Suprapubic skin (tissue), 4 donors: ENCODE measurements at regions not wholly inside any gene's neighbourhood (a gene's known extent, or its start where the extent isn't known, plus 50 kb on each side); places are given as distances from the start of the nearest gene placed in this dataset.

Experiments
- DNase-seq, 2 donors: peaks; one replicate each; pipeline ENCODE4 v3.0.0-alpha.2; 2019; ENCODE audit warnings: low spot score in 2 of 2
- H3K27ac ChIP-seq: fragments of 200-600 bp; sonication (generic); one replicate; pipeline ENCODE4 v1.5.1; 2019
- H3K27me3 ChIP-seq: fragments of 200-600 bp; sonication (generic); one replicate; pipeline ENCODE4 v1.5.1; 2019
- H3K36me3 ChIP-seq: fragments of 200-600 bp; sonication (generic); one replicate; pipeline ENCODE4 v1.5.1; 2019
- H3K4me1 ChIP-seq: fragments of 200-600 bp; sonication (generic); one replicate; pipeline ENCODE4 v1.5.1; 2019
- H3K4me3 ChIP-seq: fragments of 200-600 bp; sonication (generic); one replicate; pipeline ENCODE4 v1.5.1; 2019; ENCODE audit warnings: mild to moderate bottlenecking
- H3K9me3 ChIP-seq: fragments of 200-600 bp; sonication (generic); one replicate; pipeline ENCODE4 v1.5.1; 2019
- EP300 ChIP-seq: sonication (generic); formaldehyde crosslinking; IDR thresholded peaks from one replicate; pipeline ENCODE4 v1.6.1; 2017; ENCODE audit warnings: antibody characterized with exemption
- POLR2A ChIP-seq, 2 donors: fragments of 450-650 bp; IDR thresholded peaks; one replicate each; pipeline ENCODE4 v1.6.1; 2017; ENCODE audit warnings: antibody characterized with exemption in 2 of 2, mild to moderate bottlenecking in 2 of 2, moderate library complexity in 2 of 2
- POLR2AphosphoS5 ChIP-seq, 3 donors: sonication (generic); formaldehyde crosslinking; IDR thresholded peaks; one replicate each; pipeline ENCODE4 v1.6.1; 2017; ENCODE audit warnings: antibody characterized with exemption in 3 of 3
- WGBS: methylation state at CpG from one replicate; pipeline ENCODE4 v1.1.5; 2018; 5-methylcytosine and 5-hydroxymethylcytosine counted together
- TF ChIP-seq, protein P1 (sequence below), 2 donors: fragments of 200-600 bp in 1 of 2; fragments of 450-650 bp in 1 of 2; sonication (generic) in 1 of 2; IDR thresholded peaks; one replicate each; pipeline ENCODE4 v1.5.1; 2016 to 2019; ENCODE audit warnings: antibody characterized with exemption in 2 of 2, mild to moderate bottlenecking in 1 of 2, moderate library complexity in 1 of 2

DNA sequence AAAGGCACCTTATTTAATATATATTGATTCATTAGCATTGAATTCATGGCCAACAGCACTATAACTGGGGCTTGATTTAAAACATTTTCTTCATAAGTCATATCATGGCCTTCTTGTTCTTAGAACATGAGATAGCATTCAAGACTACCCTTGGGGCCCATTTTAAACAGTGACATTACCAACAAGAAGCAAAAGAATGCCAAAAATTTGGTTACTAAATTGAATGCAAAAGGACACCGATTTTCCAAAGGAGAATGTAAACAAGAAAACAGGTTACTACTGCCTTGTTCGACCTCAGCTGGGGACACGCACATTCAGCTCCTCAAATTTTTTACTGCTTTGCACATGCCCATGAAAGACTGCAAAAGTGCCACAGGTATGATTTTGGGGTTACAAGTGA lies 219.4 kb upstream of the TLE4 start:
- no peak for DNase-seq
- no peaks in the 10 kb centered on the region for H3K4me1 ChIP-seq
- no peak overlapping the region for H3K27ac ChIP-seq
- no peaks in the 10 kb centered on the region for H3K27me3 ChIP-seq
- no peaks in the 10 kb centered on the region for H3K36me3 ChIP-seq
- H3K4me3 ChIP-seq = no peak overlapping the region
- H3K9me3 ChIP-seq = no peaks in the 10 kb centered on the region
- TF ChIP-seq, protein P1, sequence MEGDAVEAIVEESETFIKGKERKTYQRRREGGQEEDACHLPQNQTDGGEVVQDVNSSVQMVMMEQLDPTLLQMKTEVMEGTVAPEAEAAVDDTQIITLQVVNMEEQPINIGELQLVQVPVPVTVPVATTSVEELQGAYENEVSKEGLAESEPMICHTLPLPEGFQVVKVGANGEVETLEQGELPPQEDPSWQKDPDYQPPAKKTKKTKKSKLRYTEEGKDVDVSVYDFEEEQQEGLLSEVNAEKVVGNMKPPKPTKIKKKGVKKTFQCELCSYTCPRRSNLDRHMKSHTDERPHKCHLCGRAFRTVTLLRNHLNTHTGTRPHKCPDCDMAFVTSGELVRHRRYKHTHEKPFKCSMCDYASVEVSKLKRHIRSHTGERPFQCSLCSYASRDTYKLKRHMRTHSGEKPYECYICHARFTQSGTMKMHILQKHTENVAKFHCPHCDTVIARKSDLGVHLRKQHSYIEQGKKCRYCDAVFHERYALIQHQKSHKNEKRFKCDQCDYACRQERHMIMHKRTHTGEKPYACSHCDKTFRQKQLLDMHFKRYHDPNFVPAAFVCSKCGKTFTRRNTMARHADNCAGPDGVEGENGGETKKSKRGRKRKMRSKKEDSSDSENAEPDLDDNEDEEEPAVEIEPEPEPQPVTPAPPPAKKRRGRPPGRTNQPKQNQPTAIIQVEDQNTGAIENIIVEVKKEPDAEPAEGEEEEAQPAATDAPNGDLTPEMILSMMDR (IDR thresholded peaks at IDR 0.05) = no peak
- no peak for TF ChIP-seq EP300
- 74% methylated on average over 3 of the region's 3 CpGs for WGBS

DNA sequence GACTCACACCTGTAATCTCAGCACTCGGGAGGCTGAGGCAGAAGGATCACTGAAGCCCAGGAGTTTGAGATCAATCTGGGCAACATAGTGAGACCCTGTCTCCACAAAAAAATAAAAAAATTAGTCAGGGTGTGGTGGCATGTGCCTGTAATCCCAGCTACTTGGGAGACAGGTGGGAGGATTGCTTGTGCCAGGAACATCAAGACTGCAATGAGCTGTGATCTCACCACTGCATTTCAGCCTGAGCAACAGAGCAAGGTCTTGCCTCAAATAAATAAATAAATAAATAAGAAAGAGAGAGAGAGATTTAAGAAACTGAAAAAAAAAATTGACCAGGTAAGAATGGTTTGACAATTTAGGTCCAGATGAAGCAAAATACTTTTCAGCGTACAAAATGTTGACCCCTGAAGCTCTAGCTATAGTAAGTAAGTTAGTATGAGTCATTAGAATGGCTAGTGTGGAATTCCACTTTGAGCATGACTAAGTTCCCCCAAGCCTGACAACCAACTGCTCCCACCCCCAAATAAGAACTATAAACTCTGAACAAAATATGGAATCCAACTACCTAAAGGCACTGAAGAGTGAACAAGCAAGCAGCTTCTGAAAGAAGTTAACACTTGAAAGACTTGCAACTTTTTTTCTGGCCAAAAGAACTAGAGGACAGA lies 217.8 kb upstream of the TLE4 start:
- Histone ChIP-seq H3K36me3 (no peaks in the 10 kb centered on the region), H3K9me3 (no peaks in the 10 kb centered on the region), H3K27me3 (no peaks in the 10 kb centered on the region), H3K27ac (no peak overlapping the region), H3K4me1 (no peaks in the 10 kb centered on the region), H3K4me3 (no peak overlapping the region)
- no peak for DNase-seq
- 83% methylated on average over 2 of the region's 2 CpGs for WGBS
- TF ChIP-seq POLR2AphosphoS5 (IDR thresholded peaks at IDR 0.05) (no peak), EP300 (no peak), POLR2A (IDR thresholded peaks at IDR 0.05) (no peak)
- TF ChIP-seq, protein P1 (IDR thresholded peaks at IDR 0.05) = no peak

DNA sequence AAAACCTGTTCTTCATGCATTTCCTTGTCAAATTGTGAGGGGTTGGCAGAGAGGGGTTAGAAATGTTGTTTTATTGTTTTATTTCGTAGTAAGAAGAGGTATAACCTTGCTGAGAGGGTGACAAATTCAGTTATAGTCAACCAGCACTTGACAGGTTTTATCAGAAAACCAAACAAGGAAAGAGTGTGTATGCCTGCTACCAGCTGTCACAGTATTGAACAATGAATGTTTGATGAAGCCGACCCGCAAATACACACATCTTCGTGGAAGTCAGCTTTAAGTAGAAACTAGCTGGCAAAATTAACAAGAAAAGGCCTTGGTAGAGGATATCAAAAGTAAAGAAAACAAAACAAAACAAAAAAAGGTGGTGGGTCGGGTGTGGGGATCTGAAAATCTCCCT lies 214.6 kb upstream of the TLE4 start:
- no peaks in the 10 kb centered on the region for H3K9me3 ChIP-seq
- no peak for TF ChIP-seq EP300
- H3K27ac ChIP-seq = no peak overlapping the region
- H3K4me1 ChIP-seq = no peaks in the 10 kb centered on the region
- no peaks in the 10 kb centered on the region for H3K36me3 ChIP-seq
- no peak overlapping the region for H3K4me3 ChIP-seq
- 88% methylated on average over 5 of the region's 5 CpGs for WGBS
- DNase-seq = no peak
- no peaks in the 10 kb centered on the region for H3K27me3 ChIP-seq

DNA sequence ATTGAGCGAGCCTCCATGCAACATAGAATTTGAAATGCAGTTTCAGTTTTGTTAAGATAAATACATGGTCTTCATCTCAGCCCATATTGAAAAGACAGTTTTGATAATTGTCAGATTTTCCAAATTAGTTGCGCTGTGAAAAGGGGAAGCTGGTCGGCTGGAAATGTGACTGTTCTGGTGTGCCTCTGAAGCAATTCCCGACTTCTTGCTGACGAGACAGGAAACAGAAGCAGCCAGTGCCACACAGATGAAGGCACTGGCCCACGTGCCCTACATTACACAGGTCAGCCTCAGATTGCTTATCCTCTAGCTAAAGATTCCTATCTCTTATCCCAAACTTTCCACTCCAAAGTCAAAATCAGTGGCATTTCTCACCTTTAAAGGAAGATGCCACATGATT lies 214.1 kb upstream of the TLE4 start:
- Histone ChIP-seq H3K27ac (no peak overlapping the region), H3K4me3 (no peak overlapping the region), H3K36me3 (no peaks in the 10 kb centered on the region), H3K9me3 (no peaks in the 10 kb centered on the region), H3K4me1 (no peaks in the 10 kb centered on the region), H3K27me3 (no peaks in the 10 kb centered on the region)
- WGBS = 71% methylated on average over 6 of the region's 6 CpGs
- TF ChIP-seq POLR2A (IDR thresholded peaks at IDR 0.05) (no peak), POLR2AphosphoS5 (IDR thresholded peaks at IDR 0.05) (no peak), EP300 (no peak)
- TF ChIP-seq, protein P1 (IDR thresholded peaks at IDR 0.05) = no peak
- DNase-seq = no peak

DNA sequence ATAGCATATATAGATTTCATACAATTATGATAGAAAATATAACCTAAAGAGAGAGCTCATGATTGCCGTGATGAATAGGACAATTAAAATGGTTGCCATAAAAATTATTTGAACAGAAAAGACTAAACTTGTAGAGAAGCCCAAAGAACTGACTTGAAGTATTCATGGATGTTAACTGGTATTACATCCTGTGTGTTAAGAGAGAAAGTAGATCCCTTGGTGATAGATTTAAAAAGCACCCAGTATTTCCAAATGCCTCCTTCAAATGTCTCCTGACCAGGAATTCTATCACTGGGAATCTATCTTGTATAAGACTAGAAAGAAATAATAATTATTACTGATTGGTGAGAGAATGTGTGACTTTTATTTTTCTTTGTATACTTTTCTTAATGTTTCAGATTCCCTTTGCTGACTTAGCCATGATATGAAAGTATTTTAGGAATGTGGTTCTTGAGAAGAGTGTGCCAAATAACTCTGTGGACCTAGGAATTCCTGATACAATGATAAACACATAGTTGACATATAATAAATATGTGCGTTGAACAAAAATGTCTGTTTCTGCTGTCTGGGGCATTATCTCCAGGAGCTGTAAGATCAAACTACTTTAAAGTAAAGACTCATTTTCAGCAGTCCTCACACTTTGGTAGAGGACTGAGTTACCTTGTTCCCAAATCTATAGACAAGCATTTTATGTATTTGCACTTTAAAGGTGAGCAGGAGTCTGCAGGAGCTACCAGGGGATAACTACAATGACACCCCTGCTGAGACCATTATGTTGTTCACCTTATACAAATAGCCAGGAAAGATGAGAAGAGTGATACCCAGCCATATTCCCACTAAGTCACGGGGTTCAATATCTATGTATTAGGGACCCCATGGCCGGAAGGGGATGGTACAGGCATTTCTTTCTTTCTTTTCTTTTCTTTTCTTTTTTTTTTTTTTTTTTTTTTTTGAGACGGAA lies 211.1 kb upstream of the TLE4 start:
- TF ChIP-seq POLR2AphosphoS5 (IDR thresholded peaks at IDR 0.05) = no peak
- no peak for TF ChIP-seq POLR2A (IDR thresholded peaks at IDR 0.05)
- TF ChIP-seq, protein P1 (IDR thresholded peaks at IDR 0.05) = no peak
- TF ChIP-seq EP300 = no peak
- H3K9me3 ChIP-seq = no peaks in the 10 kb centered on the region
- 81% methylated on average over 5 of the region's 5 CpGs for WGBS
- DNase-seq = no peak
- H3K27ac ChIP-seq = no peak overlapping the region
- H3K27me3 ChIP-seq = no peaks in the 10 kb centered on the region
- H3K4me3 ChIP-seq = no peak overlapping the region
- no peaks in the 10 kb centered on the region for H3K36me3 ChIP-seq
- peaks cover 3% of the 10 kb centered on the region for H3K4me1 ChIP-seq
